PC-9 (cell line): ENCODE measurements at regions not wholly inside any gene's neighbourhood (a gene's known extent, or its start where the extent isn't known, plus 50 kb on each side); places are given as distances from the start of the nearest gene placed in this dataset.

Experiments
- CTCF ChIP-seq: fragments of 200-600 bp; sonication (generic); conservative IDR thresholded peaks from 2 replicates; pipeline ENCODE4 v1.6.1; 2017; ENCODE audit warnings: mixed run types, antibody characterized with exemption, mild to moderate bottlenecking, moderate library complexity
- EZH2 ChIP-seq: fragments of 200-600 bp; sonication (generic); IDR thresholded peaks from 2 replicates; pipeline ENCODE4 v1.8.0; 2017; ENCODE audit warnings: antibody characterized with exemption, low read depth

- TF ChIP-seq EZH2 (no peak), CTCF (no peak)
These were observed 380.1 kb upstream of the GBE1 start for GRCh38 chr3:82141592-82141991.
